Type B pancreatic cell (in vitro differentiated cells): ENCODE measurements at regions not wholly inside any gene's neighbourhood (a gene's known extent, or its start where the extent isn't known, plus 50 kb on each side); places are given as distances from the start of the nearest gene placed in this dataset.

Experiments
- DNase-seq: peaks from one replicate; pipeline ENCODE4 v3.0.0; 2021; ENCODE audit warnings: mixed read lengths; ENCODE audit not compliant: unreplicated experiment; ENCODE audit errors: extremely low spot score
- H3K27ac Mint-ChIP-seq: 2 replicates; pipeline ENCODE4 v1.8.0; 2021; ENCODE audit warnings: mild to moderate bottlenecking, mixed read lengths
- H3K27me3 Mint-ChIP-seq: 2 replicates; pipeline ENCODE4 v1.8.0; 2021; ENCODE audit warnings: mixed read lengths
- H3K36me3 Mint-ChIP-seq: 2 replicates; pipeline ENCODE4 v1.8.0; 2021; ENCODE audit warnings: mixed read lengths
- H3K4me1 Mint-ChIP-seq: one replicate; pipeline ENCODE4 v1.8.0; 2021; ENCODE audit warnings: mixed read lengths; ENCODE audit not compliant: unreplicated experiment
- H3K4me3 Mint-ChIP-seq: 2 replicates; pipeline ENCODE4 v1.8.0; 2021; ENCODE audit warnings: mild to moderate bottlenecking, mixed read lengths
- H3K9me3 Mint-ChIP-seq: 2 replicates; pipeline ENCODE4 v1.8.0; 2021; ENCODE audit warnings: mixed read lengths
- TF ChIP-seq, protein P1 (sequence below): fragments of 200-600 bp; sonication (generic); conservative IDR thresholded peaks from 2 replicates; pipeline ENCODE4 v1.5.0; 2021; ENCODE audit warnings: antibody characterized with exemption, mild to moderate bottlenecking

DNA sequence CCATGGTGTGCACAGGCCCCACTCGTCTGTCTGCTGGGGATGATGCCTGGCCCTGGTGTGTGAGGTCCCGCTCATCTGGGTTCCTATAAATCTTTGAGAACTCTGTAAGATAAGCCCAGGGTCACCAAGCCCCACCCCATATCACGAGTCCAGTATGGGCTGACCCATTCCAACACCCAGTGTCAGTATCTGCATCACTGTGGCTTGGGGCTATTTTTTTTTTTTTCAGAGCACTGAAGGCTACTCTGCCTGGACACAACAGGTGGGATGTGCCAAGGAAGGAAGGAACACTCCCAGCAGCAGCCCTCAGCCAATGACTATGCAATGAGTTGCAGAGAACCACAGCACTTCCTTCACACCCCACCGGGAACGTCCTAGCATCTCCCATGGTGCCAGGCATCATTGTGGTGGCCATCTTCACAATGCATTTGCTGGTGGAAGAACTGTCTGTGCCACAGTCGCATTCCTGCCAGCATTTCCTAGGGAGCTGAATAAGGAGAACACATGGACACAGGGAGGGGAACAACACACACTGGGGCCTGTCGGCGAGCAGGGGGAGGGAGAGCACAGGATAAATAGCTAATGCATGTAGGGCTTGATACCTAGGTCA, 83.1 kb upstream of the TSHZ3 start:
- no peaks in the 10 kb centered on the region for H3K4me1 Mint-ChIP-seq
- no peak overlapping the region for H3K27ac Mint-ChIP-seq
- H3K9me3 Mint-ChIP-seq = peaks cover 17% of the 10 kb centered on the region
- H3K4me3 Mint-ChIP-seq = no peak overlapping the region
- peaks cover 17% of the 10 kb centered on the region for H3K27me3 Mint-ChIP-seq
- DNase-seq = no peak
- TF ChIP-seq, protein P1, sequence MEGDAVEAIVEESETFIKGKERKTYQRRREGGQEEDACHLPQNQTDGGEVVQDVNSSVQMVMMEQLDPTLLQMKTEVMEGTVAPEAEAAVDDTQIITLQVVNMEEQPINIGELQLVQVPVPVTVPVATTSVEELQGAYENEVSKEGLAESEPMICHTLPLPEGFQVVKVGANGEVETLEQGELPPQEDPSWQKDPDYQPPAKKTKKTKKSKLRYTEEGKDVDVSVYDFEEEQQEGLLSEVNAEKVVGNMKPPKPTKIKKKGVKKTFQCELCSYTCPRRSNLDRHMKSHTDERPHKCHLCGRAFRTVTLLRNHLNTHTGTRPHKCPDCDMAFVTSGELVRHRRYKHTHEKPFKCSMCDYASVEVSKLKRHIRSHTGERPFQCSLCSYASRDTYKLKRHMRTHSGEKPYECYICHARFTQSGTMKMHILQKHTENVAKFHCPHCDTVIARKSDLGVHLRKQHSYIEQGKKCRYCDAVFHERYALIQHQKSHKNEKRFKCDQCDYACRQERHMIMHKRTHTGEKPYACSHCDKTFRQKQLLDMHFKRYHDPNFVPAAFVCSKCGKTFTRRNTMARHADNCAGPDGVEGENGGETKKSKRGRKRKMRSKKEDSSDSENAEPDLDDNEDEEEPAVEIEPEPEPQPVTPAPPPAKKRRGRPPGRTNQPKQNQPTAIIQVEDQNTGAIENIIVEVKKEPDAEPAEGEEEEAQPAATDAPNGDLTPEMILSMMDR = no peak
- H3K36me3 Mint-ChIP-seq = no peaks in the 10 kb centered on the region

DNA sequence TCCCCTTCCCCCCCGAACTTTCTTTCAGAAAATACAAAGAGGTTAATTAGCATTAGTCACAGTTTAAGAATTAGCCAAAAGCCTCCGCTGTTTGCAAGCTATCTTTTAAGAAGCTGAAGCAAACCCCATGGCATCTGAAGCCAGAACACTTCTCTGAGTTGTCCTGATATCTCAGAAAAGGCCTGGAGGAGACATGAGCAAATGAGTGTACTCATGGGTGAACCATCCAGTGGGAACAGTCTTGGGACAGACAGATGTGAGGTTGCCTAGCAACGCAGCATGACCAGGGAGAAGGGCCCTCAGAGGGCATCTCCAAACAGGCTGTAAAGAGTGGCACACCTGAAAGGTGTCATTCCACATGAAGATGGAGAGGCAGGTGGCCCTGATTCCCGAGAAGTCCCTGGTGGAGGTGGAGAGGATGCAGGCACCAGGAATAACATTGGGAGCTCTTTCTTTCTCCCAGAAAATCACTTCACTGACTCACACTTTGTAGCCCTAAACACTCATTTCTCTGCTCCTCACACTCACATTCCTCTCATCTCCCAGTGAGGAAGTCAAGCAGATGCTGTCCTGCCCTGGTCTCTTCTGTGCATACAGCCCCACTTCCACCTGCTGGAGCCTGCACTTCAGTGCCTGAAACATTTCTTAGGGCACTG, 87.0 kb upstream of the TSHZ3 start:
- Mint-ChIP-seq H3K9me3 (peaks cover 17% of the 10 kb centered on the region), H3K4me3 (no peak overlapping the region), H3K36me3 (no peaks in the 10 kb centered on the region), H3K4me1 (no peaks in the 10 kb centered on the region), H3K27ac (no peak overlapping the region), H3K27me3 (peaks cover 23% of the 10 kb centered on the region)
- DNase-seq = no peak
- TF ChIP-seq, protein P1 = no peak

DNA sequence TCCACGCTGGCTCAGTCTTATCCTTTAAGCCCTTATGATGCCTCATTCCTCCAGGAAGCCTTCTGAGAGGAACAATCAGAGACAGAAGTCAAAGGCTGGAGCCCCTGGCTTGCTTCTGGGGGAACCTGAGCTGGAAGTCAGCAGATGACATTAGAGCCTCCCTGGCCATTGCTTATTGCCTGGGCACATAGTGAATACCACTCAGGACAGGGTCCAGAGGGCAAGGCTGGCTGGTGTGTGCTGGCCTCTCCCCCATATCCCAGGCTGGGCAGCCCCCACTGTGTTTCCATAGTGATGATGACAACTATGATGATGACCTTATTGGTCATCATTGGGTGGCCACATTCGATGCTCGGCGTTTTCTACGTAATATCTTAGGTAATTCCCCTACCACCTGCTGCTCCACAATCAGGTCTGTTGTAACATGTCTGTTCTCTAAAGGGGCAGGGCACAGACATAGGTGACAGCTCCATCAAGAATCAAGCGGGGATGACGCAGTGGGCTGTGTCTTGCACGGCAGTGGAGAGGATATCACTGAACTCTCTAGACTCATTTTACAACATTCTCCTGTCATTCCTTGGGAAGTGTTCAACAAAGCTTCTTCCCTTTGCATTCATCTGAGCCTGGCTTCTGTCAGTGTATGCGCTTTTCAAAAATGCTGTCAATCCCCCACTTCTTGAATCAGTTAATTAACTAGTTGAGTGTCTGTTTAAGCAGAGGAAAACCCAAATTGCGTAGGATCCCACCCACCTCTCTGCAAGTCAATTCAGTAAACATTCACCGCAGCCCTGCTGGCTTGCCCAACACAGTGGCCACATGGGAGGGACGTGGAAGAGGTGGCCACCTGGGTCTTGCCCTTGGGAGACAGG, 89.4 kb upstream of the TSHZ3 start:
- Mint-ChIP-seq H3K4me3 (no peak overlapping the region), H3K9me3 (peaks cover 10% of the 10 kb centered on the region), H3K4me1 (no peaks in the 10 kb centered on the region), H3K36me3 (no peaks in the 10 kb centered on the region), H3K27ac (no peak overlapping the region), H3K27me3 (peaks cover 18% of the 10 kb centered on the region)
- TF ChIP-seq, protein P1 = no peak
- DNase-seq = no peak

DNA sequence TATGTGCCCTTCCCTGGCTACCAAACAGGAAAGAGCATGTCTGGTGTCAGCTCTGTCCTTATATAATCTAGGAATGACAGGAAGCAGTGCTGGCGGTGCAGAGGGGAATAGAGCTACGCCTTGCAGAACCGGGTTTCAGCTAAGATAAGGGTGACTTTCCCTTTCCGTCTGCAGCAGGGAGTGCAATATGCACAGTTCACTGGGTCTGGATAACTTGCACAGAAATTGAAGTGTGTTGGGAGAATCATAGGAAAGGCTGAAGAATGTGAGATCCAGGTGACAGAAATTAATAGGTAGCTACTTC, 90.0 kb upstream of the TSHZ3 start:
- TF ChIP-seq, protein P1 = no peak
- Mint-ChIP-seq H3K27ac (no peak overlapping the region), H3K4me3 (no peak overlapping the region), H3K27me3 (peaks cover 18% of the 10 kb centered on the region), H3K9me3 (peaks cover 10% of the 10 kb centered on the region), H3K36me3 (no peaks in the 10 kb centered on the region), H3K4me1 (no peaks in the 10 kb centered on the region)
- no peak for DNase-seq

DNA sequence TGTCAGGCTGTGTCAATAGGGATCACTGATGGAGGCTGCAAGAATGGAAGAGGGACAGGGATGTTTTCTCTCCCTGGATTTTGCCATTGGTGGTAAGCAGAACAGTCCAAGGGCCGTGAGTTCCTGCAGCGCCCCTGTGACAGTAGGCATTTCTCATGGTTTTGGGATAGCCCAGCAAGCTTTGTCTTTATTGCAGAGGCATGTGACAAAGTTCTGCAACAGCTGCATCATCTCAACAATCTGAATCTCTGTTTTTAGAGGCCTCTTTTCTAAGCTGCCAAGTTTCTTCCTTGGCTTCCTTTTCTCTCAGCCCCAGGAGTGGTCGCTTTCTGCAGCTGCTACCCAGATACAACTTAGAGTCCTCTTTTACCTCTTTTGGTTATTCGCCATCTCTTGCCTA, 95.7 kb upstream of the TSHZ3 start:
- H3K36me3 Mint-ChIP-seq = no peaks in the 10 kb centered on the region
- H3K9me3 Mint-ChIP-seq = peaks cover 5% of the 10 kb centered on the region
- TF ChIP-seq, protein P1 = no peak
- no peak overlapping the region for H3K4me3 Mint-ChIP-seq
- peaks cover 4% of the 10 kb centered on the region for H3K27me3 Mint-ChIP-seq
- H3K27ac Mint-ChIP-seq = no peak overlapping the region
- no peak for DNase-seq
- H3K4me1 Mint-ChIP-seq = peaks cover 5% of the 10 kb centered on the region
